HepG2 (cell line): ENCODE measurements at regions not wholly inside any gene's neighbourhood (a gene's known extent, or its start where the extent isn't known, plus 50 kb on each side); places are given as distances from the start of the nearest gene placed in this dataset.

Experiments used
- ATAC-seq: fragments of 200-7000 bp; cut with Tn5 transposase; 3 replicates; pipeline ENCODE4 v1.9.1; 2020; ENCODE audit warnings: mild to moderate bottlenecking, moderate library complexity
- BruUV-seq: library from RNA; stranded (reverse); fragments of 400-500 nt; replicated peaks from 2 replicates; lab custom pipeline; 2021; lab: Mats Ljungman, UMichigan
- CTCF ChIA-PET: fragments of 300-600 bp; formaldehyde crosslinking; extraction: SDS; loops from one replicate; lab custom pipeline; 2021; ENCODE audit warnings: low total read pairs, inconsistent platforms, low intra/inter-chr PET ratio; lab: Yijun Ruan, JAX
- POLR2A ChIA-PET: fragments of 350-600 bp; sonication (Branson Sonifier 250); formaldehyde crosslinking; loops from one replicate; lab custom pipeline; 2020; ENCODE audit warnings: antibody characterized with exemption, inconsistent platforms; lab: Yijun Ruan, JAX
- DNase-seq: peaks from one replicate; pipeline ENCODE4 v3.0.0-alpha.2; 2015; ENCODE audit warnings: low spot score
- FAIRE-seq: peaks from 3 replicates; lab custom pipeline; 2011; peaks lifted over from hg19 to GRCh38; lab: Jason Lieb, UNC
- H2AFZ ChIP-seq: one replicate; pipeline ENCODE4 v1.6.1; 2011; ENCODE audit warnings: low read length, inconsistent platforms
- H3K27ac ChIP-seq: fragments of 300-600 bp; 3 replicates; pipeline ENCODE4 v1.8.0; 2011; ENCODE audit warnings: mixed run types, mild to moderate bottlenecking, mixed read lengths, low read length, inconsistent platforms; ENCODE audit not compliant: insufficient read depth; ENCODE audit errors: extremely low read length
- H3K27me3 ChIP-seq, 2 experiments: fragments of 200-600 bp in 1 of 2; 2 replicates in 1 of 2; 3 replicates in 1 of 2; pipeline versions ENCODE4 v1.6.0 to v1.8.0; 2011; ENCODE audit warnings: low read length in 2 of 2, mild to moderate bottlenecking in 2 of 2, moderate library complexity in 2 of 2, inconsistent platforms in 1 of 2; ENCODE audit not compliant: insufficient read depth in 2 of 2, control insufficient read depth in 1 of 2
- H3K36me3 ChIP-seq, 2 experiments: fragments of 200-600 bp in 1 of 2; replicated peaks in 1 of 2; 2 replicates in 1 of 2; 3 replicates in 1 of 2; pipeline versions ENCODE4 v1.5.1 to v1.8.0; 2011; ENCODE audit warnings: low read length in 2 of 2, inconsistent platforms in 1 of 2; ENCODE audit not compliant: insufficient read depth in 2 of 2, control insufficient read depth in 1 of 2
- H3K4me1 ChIP-seq: 2 replicates; pipeline ENCODE4 v1.5.1; 2012; ENCODE audit warnings: low read length, inconsistent platforms; ENCODE audit not compliant: insufficient read depth
- H3K4me2 ChIP-seq: 2 replicates; pipeline ENCODE4 v1.6.0; 2011; ENCODE audit warnings: low read depth, low read length, inconsistent platforms
- H3K4me3 ChIP-seq, 3 experiments: fragments of 200-600 bp in 1 of 3; sonication (generic), shearing (Covaris generic) in 1 of 3; replicated peaks in 1 of 3; 2 replicates each; pipeline ENCODE4 v1.5.1; 2011 to 2016; ENCODE audit warnings: low read length in 3 of 3, inconsistent platforms in 2 of 3, low read depth in 2 of 3, mild to moderate bottlenecking in 2 of 3, control low read depth in 1 of 3, mixed read lengths in 1 of 3; ENCODE audit not compliant: insufficient read depth in 1 of 3
- H3K79me2 ChIP-seq: one replicate; pipeline ENCODE4 v1.6.1; 2011; ENCODE audit warnings: low read length, inconsistent platforms; ENCODE audit not compliant: insufficient read depth
- H3K9ac ChIP-seq: 2 replicates; pipeline ENCODE4 v1.6.0; 2011; ENCODE audit warnings: mild to moderate bottlenecking, low read depth, low read length, inconsistent platforms; ENCODE audit not compliant: insufficient read depth
- H3K9me3 ChIP-seq: 2 replicates; pipeline ENCODE4 v1.5.1; 2012; ENCODE audit warnings: mild to moderate bottlenecking, low read length
- H4K20me1 ChIP-seq: 2 replicates; pipeline ENCODE4 v1.6.0; 2011; ENCODE audit warnings: inconsistent platforms, mild to moderate bottlenecking, low read length, moderate library complexity; ENCODE audit not compliant: insufficient read depth
- ETV5 ChIP-seq: IDR thresholded peaks from 2 replicates; pipeline ENCODE4 v1.6.1; 2018; ENCODE audit warnings: missing biosample characterization, missing genetic modification reagents, inconsistent platforms, borderline replicate concordance
- FOXC1 ChIP-seq: sonication (generic); formaldehyde crosslinking; IDR thresholded peaks from 2 replicates; pipeline ENCODE4 v1.8.0; 2022; ENCODE audit warnings: mild to moderate bottlenecking, missing genetic modification reagents, borderline replicate concordance
- MXI1 ChIP-seq: IDR thresholded peaks from 3 replicates; pipeline ENCODE4 v1.6.1; 2012; ENCODE audit warnings: low read depth, low read length, inconsistent platforms, borderline replicate concordance
- NONO ChIP-seq, 2 experiments: fragments of 450-650 bp in 1 of 2; sonication (generic) in 1 of 2; formaldehyde crosslinking in 1 of 2; IDR thresholded peaks in 1 of 2; conservative IDR thresholded peaks in 1 of 2; 2 replicates each; pipeline versions ENCODE4 v1.6.1 to v1.8.0; 2017 to 2022; ENCODE audit warnings: mild to moderate bottlenecking in 1 of 2, missing genetic modification reagents in 1 of 2, moderate library complexity in 1 of 2
- POGZ ChIP-seq: sonication (generic); formaldehyde crosslinking; IDR thresholded peaks from 2 replicates; pipeline ENCODE4 v1.4.0; 2020; ENCODE audit warnings: mild to moderate bottlenecking, missing genetic modification reagents
- RBM22 ChIP-seq: fragments of 200-400 bp; formaldehyde crosslinking; optimal IDR thresholded peaks from 2 replicates; pipeline ENCODE3; 2017; ENCODE audit warnings: mild to moderate bottlenecking, low read length, moderate library complexity
- SPEN ChIP-seq: sonication (generic); formaldehyde crosslinking; IDR thresholded peaks from 2 replicates; pipeline ENCODE4 v1.5.1; 2020; ENCODE audit warnings: low read depth, mild to moderate bottlenecking, missing genetic modification reagents
- ZNF484 ChIP-seq: sonication (generic); formaldehyde crosslinking; IDR thresholded peaks from 2 replicates; pipeline ENCODE4 v1.5.1; 2020; ENCODE audit warnings: mild to moderate bottlenecking, low read depth, missing genetic modification reagents, borderline replicate concordance
- ZNF629 ChIP-seq: sonication (generic); formaldehyde crosslinking; conservative IDR thresholded peaks from 2 replicates; pipeline ENCODE4 v1.5.0; 2020; ENCODE audit warnings: missing genetic modification reagents
- ZNF768 ChIP-seq: sonication (generic); formaldehyde crosslinking; IDR thresholded peaks from 2 replicates; pipeline ENCODE4 v1.4.0; 2020; ENCODE audit warnings: missing genetic modification reagents
- WGBS: methylation state at CpG from one replicate; pipeline ENCODE4 v1.1.6; 2017; ENCODE audit warnings: low lambda C conversion rate; 5-methylcytosine and 5-hydroxymethylcytosine counted together
- in situ Hi-C: cut with HindIII; loops from 2 replicates; pipeline ENCODE4 v1.10.0; 2017; ENCODE audit warnings: low pct_unique_long_range_greater_than_20kb; ENCODE audit not compliant: extremely low pct_ligation_motif_present
- intact Hi-C: fragments of 100-400 bp; cut with micrococcal nuclease; formaldehyde crosslinking; loops from one replicate; pipeline ENCODE4 v1.10.0; 2022; ENCODE audit not compliant: unreplicated experiment
- TF ChIP-seq, protein P1 (sequence below): sonication (generic); formaldehyde crosslinking; IDR thresholded peaks from 2 replicates; pipeline ENCODE4 v1.8.1; 2022; ENCODE audit warnings: low read depth, mild to moderate bottlenecking, missing genetic modification reagents
- TF ChIP-seq, protein P2 (sequence below): sonication (generic); formaldehyde crosslinking; IDR thresholded peaks from 2 replicates; pipeline ENCODE4 v1.4.0; 2020; ENCODE audit warnings: missing genetic modification reagents, borderline replicate concordance

- no peak overlapping the region for H3K9ac ChIP-seq
- no peak for TF ChIP-seq ZNF484 (CRISPR knock-in tag)
- TF ChIP-seq SPEN (CRISPR knock-in tag), result no peak
- TF ChIP-seq POGZ (CRISPR knock-in tag), result no peak
- TF ChIP-seq ZNF629 (CRISPR knock-in tag), result peak; percentile 72
- TF ChIP-seq ETV5 (CRISPR knock-in tag), result no peak
- no peak overlapping the region for H3K4me3 ChIP-seq
- H4K20me1 ChIP-seq, result no peaks in the 10 kb centered on the region
- H2AFZ ChIP-seq, result no peak overlapping the region
- DNase-seq (no peak), FAIRE-seq (no peak), ATAC-seq (no peak)
- 0 out of 5 replicates have a peak, but pooled peaks cover 0 to 3% of the 10 kb centered on the region in 2 experiments for H3K27me3 ChIP-seq
- H3K9me3 ChIP-seq, result peaks cover 9% of the 10 kb centered on the region
- H3K27ac ChIP-seq, result no peak overlapping the region
- H3K79me2 ChIP-seq, result no peaks in the 10 kb centered on the region
- H3K4me1 ChIP-seq, result peaks cover 13% of the 10 kb centered on the region
- H3K36me3 ChIP-seq, result no peaks in the 10 kb centered on the region
- POLR2A ChIA-PET, result no interaction called here
- H3K4me2 ChIP-seq, result no peak overlapping the region
- 51% methylated on average over 5 of the region's 7 CpGs for WGBS
- CTCF ChIA-PET, result no interaction called here
- BruUV-seq, result no TSS peak
- intact Hi-C loops (no loop called here), in situ Hi-C loops (no loop called here)
Measured at GRCh38 chr22:27436591-27436990, 365.0 kb downstream of the MN1 start.

DNA sequence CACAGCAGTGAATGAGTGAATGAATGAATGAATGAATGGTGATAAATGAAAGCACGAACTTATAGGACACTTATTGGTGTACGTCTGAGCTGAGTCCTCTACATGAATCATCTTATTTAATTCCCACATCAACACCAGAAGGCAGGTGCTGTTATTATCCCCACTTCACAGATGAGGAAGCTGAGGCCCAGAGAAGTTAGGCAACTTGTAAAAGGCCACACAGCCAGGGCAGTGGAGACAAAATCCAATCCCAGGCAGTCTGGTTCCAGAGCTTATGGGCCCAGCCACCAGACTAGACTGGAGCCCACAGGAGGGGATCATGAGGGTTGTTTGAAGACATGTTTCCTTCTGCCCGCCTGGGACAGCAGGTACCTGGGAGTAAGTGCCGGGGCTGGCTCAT, 364.0 kb downstream of the MN1 start:
- no peak overlapping the region for H3K27ac ChIP-seq
- ChIA-PET POLR2A (no interaction called here), CTCF (no interaction called here)
- H3K4me3 ChIP-seq, result no peak overlapping the region
- no peaks in the 10 kb centered on the region for H3K79me2 ChIP-seq
- FAIRE-seq (no peak), ATAC-seq (no peak), DNase-seq (no peak)
- WGBS, result 47% methylated on average over 3 of the region's 4 CpGs
- no peak overlapping the region for H2AFZ ChIP-seq
- H3K4me1 ChIP-seq, result peaks cover 13% of the 10 kb centered on the region
- H3K9ac ChIP-seq, result no peak overlapping the region
- TF ChIP-seq RBM22, result no peak
- TF ChIP-seq MXI1, result no peak
- TF ChIP-seq ZNF768 (CRISPR knock-in tag), result peak; percentile 61
- TF ChIP-seq ZNF629 (CRISPR knock-in tag), result peak; percentile 26; the same call in 1 of the 2 replicates
- TF ChIP-seq, protein P1, sequence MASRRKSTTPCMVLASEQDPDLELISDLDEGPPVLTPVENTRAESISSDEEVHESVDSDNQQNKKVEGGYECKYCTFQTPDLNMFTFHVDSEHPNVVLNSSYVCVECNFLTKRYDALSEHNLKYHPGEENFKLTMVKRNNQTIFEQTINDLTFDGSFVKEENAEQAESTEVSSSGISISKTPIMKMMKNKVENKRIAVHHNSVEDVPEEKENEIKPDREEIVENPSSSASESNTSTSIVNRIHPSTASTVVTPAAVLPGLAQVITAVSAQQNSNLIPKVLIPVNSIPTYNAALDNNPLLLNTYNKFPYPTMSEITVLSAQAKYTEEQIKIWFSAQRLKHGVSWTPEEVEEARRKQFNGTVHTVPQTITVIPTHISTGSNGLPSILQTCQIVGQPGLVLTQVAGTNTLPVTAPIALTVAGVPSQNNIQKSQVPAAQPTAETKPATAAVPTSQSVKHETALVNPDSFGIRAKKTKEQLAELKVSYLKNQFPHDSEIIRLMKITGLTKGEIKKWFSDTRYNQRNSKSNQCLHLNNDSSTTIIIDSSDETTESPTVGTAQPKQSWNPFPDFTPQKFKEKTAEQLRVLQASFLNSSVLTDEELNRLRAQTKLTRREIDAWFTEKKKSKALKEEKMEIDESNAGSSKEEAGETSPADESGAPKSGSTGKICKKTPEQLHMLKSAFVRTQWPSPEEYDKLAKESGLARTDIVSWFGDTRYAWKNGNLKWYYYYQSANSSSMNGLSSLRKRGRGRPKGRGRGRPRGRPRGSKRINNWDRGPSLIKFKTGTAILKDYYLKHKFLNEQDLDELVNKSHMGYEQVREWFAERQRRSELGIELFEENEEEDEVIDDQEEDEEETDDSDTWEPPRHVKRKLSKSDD (CRISPR knock-in tag), result no peak
- TF ChIP-seq, protein P2, sequence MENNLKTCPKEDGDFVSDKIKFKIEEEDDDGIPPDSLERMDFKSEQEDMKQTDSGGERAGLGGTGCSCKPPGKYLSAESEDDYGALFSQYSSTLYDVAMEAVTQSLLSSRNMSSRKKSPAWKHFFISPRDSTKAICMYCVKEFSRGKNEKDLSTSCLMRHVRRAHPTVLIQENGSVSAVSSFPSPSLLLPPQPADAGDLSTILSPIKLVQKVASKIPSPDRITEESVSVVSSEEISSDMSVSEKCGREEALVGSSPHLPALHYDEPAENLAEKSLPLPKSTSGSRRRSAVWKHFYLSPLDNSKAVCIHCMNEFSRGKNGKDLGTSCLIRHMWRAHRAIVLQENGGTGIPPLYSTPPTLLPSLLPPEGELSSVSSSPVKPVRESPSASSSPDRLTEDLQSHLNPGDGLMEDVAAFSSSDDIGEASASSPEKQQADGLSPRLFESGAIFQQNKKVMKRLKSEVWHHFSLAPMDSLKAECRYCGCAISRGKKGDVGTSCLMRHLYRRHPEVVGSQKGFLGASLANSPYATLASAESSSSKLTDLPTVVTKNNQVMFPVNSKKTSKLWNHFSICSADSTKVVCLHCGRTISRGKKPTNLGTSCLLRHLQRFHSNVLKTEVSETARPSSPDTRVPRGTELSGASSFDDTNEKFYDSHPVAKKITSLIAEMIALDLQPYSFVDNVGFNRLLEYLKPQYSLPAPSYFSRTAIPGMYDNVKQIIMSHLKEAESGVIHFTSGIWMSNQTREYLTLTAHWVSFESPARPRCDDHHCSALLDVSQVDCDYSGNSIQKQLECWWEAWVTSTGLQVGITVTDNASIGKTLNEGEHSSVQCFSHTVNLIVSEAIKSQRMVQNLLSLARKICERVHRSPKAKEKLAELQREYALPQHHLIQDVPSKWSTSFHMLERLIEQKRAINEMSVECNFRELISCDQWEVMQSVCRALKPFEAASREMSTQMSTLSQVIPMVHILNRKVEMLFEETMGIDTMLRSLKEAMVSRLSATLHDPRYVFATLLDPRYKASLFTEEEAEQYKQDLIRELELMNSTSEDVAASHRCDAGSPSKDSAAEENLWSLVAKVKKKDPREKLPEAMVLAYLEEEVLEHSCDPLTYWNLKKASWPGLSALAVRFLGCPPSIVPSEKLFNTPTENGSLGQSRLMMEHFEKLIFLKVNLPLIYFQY (CRISPR knock-in tag), result no peak
- TF ChIP-seq NONO (IDR thresholded peaks at IDR 0.05), result no peak
- TF ChIP-seq NONO (CRISPR knock-in tag; conservative IDR thresholded peaks at IDR 0.05), result no peak
- no peak for TF ChIP-seq FOXC1 (CRISPR knock-in tag)
- no peaks in the 10 kb centered on the region for H3K36me3 ChIP-seq
- intact Hi-C loops, result no loop called here
- in situ Hi-C loops, result no loop called here
- H4K20me1 ChIP-seq, result no peaks in the 10 kb centered on the region
- BruUV-seq, result no TSS peak
- no peaks in the 10 kb centered on the region for H3K9me3 ChIP-seq
- no peak overlapping the region for H3K4me2 ChIP-seq
- H3K27me3 ChIP-seq, result 0 out of 5 replicates have a peak, but pooled peaks cover 0 to 3% of the 10 kb centered on the region in 2 experiments
